WTC11 (cell line): ENCODE measurements at regions not wholly inside any gene's neighbourhood (a gene's known extent, or its start where the extent isn't known, plus 50 kb on each side); places are given as distances from the start of the nearest gene placed in this dataset.

ENCODE experiments used
- ATF1 ChIP-seq: sonication (generic); formaldehyde crosslinking; IDR thresholded peaks from 2 replicates; pipeline ENCODE4 v1.8.1; 2023; ENCODE audit warnings: mild to moderate bottlenecking, moderate library complexity, missing genetic modification reagents
- GTF2I ChIP-seq: fragments of 250-450 bp; sonication (Bioruptor Pico); conservative IDR thresholded peaks from 2 replicates; pipeline ENCODE4 v1.4.0; 2021; ENCODE audit warnings: mild to moderate bottlenecking
- HMGA2 ChIP-seq: fragments of 250-450 bp; sonication (Bioruptor Pico); IDR thresholded peaks from 2 replicates; pipeline ENCODE4 v1.4.0; 2021; ENCODE audit warnings: mild to moderate bottlenecking, moderate library complexity
- KAT7 ChIP-seq: sonication (generic); formaldehyde crosslinking; IDR thresholded peaks from 2 replicates; pipeline ENCODE4 v1.8.1; 2023; ENCODE audit warnings: missing genetic modification reagents, mild to moderate bottlenecking, borderline replicate concordance
- TCF7 ChIP-seq: sonication (generic); formaldehyde crosslinking; IDR thresholded peaks from 2 replicates; pipeline ENCODE4 v1.8.0; 2022; ENCODE audit warnings: mild to moderate bottlenecking, low read depth, missing genetic modification reagents, moderate library complexity
- TF ChIP-seq, protein P1 (sequence below): fragments of 200-600 bp; IDR thresholded peaks from 2 replicates; pipeline ENCODE4 v1.8.0; 2022; ENCODE audit warnings: antibody characterized with exemption
- TF ChIP-seq, protein P2 (sequence below): sonication (generic); formaldehyde crosslinking; IDR thresholded peaks from 2 replicates; pipeline ENCODE4 v1.8.0; 2022; ENCODE audit warnings: mild to moderate bottlenecking, missing genetic modification reagents
- TF ChIP-seq, protein P3 (sequence below): sonication (generic); formaldehyde crosslinking; IDR thresholded peaks from 2 replicates; pipeline ENCODE4 v1.8.1; 2022; ENCODE audit warnings: missing genetic modification reagents, borderline replicate concordance
- TF ChIP-seq, protein P4 (sequence below): fragments of 250-450 bp; sonication (Bioruptor Pico); IDR thresholded peaks from 2 replicates; pipeline ENCODE4 v1.9.0; 2021; ENCODE audit warnings: mild to moderate bottlenecking
- TF ChIP-seq, protein P5 (sequence below): sonication (generic); formaldehyde crosslinking; IDR thresholded peaks from 2 replicates; pipeline ENCODE4 v1.8.0; 2023; ENCODE audit warnings: missing genetic modification reagents, mild to moderate bottlenecking, borderline replicate concordance
- TF ChIP-seq, protein P6 (sequence below): sonication (generic); formaldehyde crosslinking; IDR thresholded peaks from 2 replicates; pipeline ENCODE4 v1.8.1; 2022; ENCODE audit warnings: mild to moderate bottlenecking, missing genetic modification reagents, moderate library complexity, borderline replicate concordance
- TF ChIP-seq, protein P7 (sequence below): fragments of 250-450 bp; sonication (Bioruptor Pico); IDR thresholded peaks from 2 replicates; pipeline ENCODE4 v1.9.0; 2021; ENCODE audit warnings: moderate library complexity, mild to moderate bottlenecking, inconsistent platforms, borderline replicate concordance
- TF ChIP-seq, protein P8 (sequence below): sonication (generic); formaldehyde crosslinking; IDR thresholded peaks from 2 replicates; pipeline ENCODE4 v1.8.1; 2022; ENCODE audit warnings: low read depth, missing genetic modification reagents, borderline replicate concordance
- TF ChIP-seq, protein P9 (sequence below): sonication (generic); formaldehyde crosslinking; IDR thresholded peaks from 2 replicates; pipeline ENCODE4 v1.8.1; 2022; ENCODE audit warnings: low read depth, mild to moderate bottlenecking, moderate library complexity, missing genetic modification reagents, borderline replicate concordance

DNA sequence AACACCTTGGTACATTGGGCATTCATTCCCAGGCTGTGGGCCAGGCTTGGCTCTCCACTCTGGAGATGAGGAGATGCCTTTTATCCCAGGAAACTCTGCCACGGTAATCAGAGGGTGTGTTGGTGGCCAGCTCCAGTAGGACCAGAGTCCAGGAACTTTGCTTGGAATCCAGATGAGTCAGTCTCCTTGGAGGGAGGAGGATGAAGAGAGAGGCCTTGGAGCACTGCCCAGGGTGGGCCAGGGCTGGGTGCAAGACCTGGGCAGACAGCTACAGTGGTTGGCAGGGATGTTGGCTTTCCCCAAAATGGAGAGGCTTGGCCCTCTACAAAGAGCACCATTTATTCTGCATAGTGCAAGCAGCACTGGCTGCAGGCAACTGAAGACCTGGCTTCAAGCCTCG, 209.0 kb downstream of the RGS9 start:
- TF ChIP-seq, protein P1, sequence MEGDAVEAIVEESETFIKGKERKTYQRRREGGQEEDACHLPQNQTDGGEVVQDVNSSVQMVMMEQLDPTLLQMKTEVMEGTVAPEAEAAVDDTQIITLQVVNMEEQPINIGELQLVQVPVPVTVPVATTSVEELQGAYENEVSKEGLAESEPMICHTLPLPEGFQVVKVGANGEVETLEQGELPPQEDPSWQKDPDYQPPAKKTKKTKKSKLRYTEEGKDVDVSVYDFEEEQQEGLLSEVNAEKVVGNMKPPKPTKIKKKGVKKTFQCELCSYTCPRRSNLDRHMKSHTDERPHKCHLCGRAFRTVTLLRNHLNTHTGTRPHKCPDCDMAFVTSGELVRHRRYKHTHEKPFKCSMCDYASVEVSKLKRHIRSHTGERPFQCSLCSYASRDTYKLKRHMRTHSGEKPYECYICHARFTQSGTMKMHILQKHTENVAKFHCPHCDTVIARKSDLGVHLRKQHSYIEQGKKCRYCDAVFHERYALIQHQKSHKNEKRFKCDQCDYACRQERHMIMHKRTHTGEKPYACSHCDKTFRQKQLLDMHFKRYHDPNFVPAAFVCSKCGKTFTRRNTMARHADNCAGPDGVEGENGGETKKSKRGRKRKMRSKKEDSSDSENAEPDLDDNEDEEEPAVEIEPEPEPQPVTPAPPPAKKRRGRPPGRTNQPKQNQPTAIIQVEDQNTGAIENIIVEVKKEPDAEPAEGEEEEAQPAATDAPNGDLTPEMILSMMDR = no peak
- TF ChIP-seq, protein P2, sequence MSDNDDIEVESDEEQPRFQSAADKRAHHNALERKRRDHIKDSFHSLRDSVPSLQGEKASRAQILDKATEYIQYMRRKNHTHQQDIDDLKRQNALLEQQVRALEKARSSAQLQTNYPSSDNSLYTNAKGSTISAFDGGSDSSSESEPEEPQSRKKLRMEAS (CRISPR knock-in tag) = no peak
- no peak for TF ChIP-seq TCF7
- TF ChIP-seq GTF2I (CRISPR knock-in tag) = no peak
- TF ChIP-seq ATF1 (CRISPR knock-in tag) = no peak
- TF ChIP-seq, protein P3, sequence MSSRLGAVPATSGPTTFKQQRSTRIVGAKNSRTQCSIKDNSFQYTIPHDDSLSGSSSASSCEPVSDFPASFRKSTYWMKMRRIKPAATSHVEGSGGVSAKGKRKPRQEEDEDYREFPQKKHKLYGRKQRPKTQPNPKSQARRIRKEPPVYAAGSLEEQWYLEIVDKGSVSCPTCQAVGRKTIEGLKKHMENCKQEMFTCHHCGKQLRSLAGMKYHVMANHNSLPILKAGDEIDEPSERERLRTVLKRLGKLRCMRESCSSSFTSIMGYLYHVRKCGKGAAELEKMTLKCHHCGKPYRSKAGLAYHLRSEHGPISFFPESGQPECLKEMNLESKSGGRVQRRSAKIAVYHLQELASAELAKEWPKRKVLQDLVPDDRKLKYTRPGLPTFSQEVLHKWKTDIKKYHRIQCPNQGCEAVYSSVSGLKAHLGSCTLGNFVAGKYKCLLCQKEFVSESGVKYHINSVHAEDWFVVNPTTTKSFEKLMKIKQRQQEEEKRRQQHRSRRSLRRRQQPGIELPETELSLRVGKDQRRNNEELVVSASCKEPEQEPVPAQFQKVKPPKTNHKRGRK = no peak
- TF ChIP-seq KAT7 (CRISPR knock-in tag) = no peak
- TF ChIP-seq, protein P4, sequence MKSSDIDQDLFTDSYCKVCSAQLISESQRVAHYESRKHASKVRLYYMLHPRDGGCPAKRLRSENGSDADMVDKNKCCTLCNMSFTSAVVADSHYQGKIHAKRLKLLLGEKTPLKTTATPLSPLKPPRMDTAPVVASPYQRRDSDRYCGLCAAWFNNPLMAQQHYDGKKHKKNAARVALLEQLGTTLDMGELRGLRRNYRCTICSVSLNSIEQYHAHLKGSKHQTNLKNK (CRISPR knock-in tag) = no peak
- TF ChIP-seq, protein P5, sequence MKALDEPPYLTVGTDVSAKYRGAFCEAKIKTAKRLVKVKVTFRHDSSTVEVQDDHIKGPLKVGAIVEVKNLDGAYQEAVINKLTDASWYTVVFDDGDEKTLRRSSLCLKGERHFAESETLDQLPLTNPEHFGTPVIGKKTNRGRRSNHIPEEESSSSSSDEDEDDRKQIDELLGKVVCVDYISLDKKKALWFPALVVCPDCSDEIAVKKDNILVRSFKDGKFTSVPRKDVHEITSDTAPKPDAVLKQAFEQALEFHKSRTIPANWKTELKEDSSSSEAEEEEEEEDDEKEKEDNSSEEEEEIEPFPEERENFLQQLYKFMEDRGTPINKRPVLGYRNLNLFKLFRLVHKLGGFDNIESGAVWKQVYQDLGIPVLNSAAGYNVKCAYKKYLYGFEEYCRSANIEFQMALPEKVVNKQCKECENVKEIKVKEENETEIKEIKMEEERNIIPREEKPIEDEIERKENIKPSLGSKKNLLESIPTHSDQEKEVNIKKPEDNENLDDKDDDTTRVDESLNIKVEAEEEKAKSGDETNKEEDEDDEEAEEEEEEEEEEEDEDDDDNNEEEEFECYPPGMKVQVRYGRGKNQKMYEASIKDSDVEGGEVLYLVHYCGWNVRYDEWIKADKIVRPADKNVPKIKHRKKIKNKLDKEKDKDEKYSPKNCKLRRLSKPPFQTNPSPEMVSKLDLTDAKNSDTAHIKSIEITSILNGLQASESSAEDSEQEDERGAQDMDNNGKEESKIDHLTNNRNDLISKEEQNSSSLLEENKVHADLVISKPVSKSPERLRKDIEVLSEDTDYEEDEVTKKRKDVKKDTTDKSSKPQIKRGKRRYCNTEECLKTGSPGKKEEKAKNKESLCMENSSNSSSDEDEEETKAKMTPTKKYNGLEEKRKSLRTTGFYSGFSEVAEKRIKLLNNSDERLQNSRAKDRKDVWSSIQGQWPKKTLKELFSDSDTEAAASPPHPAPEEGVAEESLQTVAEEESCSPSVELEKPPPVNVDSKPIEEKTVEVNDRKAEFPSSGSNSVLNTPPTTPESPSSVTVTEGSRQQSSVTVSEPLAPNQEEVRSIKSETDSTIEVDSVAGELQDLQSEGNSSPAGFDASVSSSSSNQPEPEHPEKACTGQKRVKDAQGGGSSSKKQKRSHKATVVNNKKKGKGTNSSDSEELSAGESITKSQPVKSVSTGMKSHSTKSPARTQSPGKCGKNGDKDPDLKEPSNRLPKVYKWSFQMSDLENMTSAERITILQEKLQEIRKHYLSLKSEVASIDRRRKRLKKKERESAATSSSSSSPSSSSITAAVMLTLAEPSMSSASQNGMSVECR (CRISPR knock-in tag) = no peak
- TF ChIP-seq, protein P6, sequence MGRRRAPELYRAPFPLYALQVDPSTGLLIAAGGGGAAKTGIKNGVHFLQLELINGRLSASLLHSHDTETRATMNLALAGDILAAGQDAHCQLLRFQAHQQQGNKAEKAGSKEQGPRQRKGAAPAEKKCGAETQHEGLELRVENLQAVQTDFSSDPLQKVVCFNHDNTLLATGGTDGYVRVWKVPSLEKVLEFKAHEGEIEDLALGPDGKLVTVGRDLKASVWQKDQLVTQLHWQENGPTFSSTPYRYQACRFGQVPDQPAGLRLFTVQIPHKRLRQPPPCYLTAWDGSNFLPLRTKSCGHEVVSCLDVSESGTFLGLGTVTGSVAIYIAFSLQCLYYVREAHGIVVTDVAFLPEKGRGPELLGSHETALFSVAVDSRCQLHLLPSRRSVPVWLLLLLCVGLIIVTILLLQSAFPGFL (CRISPR knock-in tag) = no peak
- TF ChIP-seq, protein P7, sequence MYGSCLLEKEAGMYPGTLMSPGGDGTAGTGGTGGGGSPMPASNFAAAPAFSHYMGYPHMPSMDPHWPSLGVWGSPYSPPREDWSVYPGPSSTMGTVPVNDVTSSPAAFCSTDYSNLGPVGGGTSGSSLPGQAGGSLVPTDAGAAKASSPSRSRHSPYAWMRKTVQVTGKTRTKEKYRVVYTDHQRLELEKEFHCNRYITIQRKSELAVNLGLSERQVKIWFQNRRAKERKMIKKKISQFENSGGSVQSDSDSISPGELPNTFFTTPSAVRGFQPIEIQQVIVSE = no peak
- no peak for TF ChIP-seq HMGA2
- TF ChIP-seq, protein P8, sequence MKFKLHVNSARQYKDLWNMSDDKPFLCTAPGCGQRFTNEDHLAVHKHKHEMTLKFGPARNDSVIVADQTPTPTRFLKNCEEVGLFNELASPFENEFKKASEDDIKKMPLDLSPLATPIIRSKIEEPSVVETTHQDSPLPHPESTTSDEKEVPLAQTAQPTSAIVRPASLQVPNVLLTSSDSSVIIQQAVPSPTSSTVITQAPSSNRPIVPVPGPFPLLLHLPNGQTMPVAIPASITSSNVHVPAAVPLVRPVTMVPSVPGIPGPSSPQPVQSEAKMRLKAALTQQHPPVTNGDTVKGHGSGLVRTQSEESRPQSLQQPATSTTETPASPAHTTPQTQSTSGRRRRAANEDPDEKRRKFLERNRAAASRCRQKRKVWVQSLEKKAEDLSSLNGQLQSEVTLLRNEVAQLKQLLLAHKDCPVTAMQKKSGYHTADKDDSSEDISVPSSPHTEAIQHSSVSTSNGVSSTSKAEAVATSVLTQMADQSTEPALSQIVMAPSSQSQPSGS (CRISPR knock-in tag) = no peak
- TF ChIP-seq, protein P9, sequence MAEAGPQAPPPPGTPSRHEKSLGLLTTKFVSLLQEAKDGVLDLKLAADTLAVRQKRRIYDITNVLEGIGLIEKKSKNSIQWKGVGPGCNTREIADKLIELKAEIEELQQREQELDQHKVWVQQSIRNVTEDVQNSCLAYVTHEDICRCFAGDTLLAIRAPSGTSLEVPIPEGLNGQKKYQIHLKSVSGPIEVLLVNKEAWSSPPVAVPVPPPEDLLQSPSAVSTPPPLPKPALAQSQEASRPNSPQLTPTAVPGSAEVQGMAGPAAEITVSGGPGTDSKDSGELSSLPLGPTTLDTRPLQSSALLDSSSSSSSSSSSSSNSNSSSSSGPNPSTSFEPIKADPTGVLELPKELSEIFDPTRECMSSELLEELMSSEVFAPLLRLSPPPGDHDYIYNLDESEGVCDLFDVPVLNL (CRISPR knock-in tag) = no peak
